Progenitor cell of endocrine pancreas (in vitro differentiated cells): ENCODE measurements at regions not wholly inside any gene's neighbourhood (a gene's known extent, or its start where the extent isn't known, plus 50 kb on each side); places are given as distances from the start of the nearest gene placed in this dataset.
A peak's percentile ranks its signal among the peaks of the same experiment; 100 is the strongest.

Experiments
- DNase-seq: peaks from one replicate; pipeline ENCODE4 v3.0.0; 2021; ENCODE audit warnings: low spot score; ENCODE audit not compliant: unreplicated experiment
- H3K27ac Mint-ChIP-seq: 2 replicates; pipeline ENCODE4 v1.8.0; 2021; ENCODE audit warnings: mild to moderate bottlenecking, moderate library complexity, mixed read lengths
- H3K27me3 Mint-ChIP-seq: 2 replicates; pipeline ENCODE4 v1.8.0; 2021; ENCODE audit warnings: mixed read lengths
- H3K36me3 Mint-ChIP-seq: 2 replicates; pipeline ENCODE4 v1.8.0; 2022; ENCODE audit warnings: mixed read lengths; ENCODE audit not compliant: insufficient read depth
- H3K4me1 Mint-ChIP-seq: 2 replicates; pipeline ENCODE4 v1.8.0; 2021; ENCODE audit warnings: low read depth, mixed read lengths
- H3K4me3 Mint-ChIP-seq: 2 replicates; pipeline ENCODE4 v1.8.0; 2021; ENCODE audit warnings: low read depth, mild to moderate bottlenecking, moderate library complexity, mixed read lengths
- H3K9me3 Mint-ChIP-seq: 2 replicates; pipeline ENCODE4 v1.8.0; 2021; ENCODE audit warnings: low read depth, mixed read lengths
- TF ChIP-seq, protein P1 (sequence below): fragments of 200-600 bp; sonication (generic); IDR thresholded peaks from one replicate; pipeline ENCODE4 v1.5.0; 2021; ENCODE audit warnings: antibody characterized with exemption, mild to moderate bottlenecking; ENCODE audit not compliant: unreplicated experiment

DNA sequence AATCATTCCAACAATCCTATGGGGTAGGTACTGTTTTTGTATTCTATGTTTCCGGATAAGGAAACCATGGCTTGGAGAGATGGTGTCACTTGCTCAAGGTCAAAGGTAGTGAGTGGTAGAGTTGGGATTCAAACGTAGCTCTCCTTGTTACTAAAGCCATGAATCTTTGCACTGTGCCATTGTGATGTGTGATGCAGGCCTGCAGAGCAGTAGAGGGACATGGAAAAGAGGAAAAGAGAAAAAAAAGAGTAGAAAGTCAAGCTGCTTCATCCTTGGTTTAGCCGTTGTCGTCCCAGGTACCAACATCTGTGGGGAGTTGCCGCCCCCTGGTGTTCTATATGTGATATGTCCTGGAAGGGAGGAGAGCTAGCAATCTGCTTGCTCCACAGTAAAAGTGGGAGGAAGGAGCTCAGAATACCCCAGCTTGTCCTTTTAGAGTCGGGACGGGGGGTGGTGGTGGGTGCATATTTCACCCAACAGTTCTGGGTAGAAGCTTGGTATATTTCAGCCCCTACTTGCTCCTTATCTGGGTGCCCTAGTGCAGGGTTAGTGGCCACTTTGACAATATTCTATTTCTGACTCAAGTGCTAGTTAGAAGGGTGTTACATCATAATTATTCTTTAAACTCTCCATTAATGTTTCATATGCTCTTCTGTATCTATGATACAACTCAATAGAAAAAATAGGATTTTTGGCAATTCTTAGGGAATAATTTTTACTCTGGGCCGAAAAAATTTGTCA, 98.4 kb downstream of the EBNA1BP2 start:
- Mint-ChIP-seq H3K27ac (no peak overlapping the region), H3K9me3 (no peaks in the 10 kb centered on the region), H3K4me3 (no peak overlapping the region), H3K27me3 (peaks cover 4% of the 10 kb centered on the region), H3K36me3 (no peaks in the 10 kb centered on the region), H3K4me1 (peaks cover 6% of the 10 kb centered on the region)
- peak; percentile 59 for DNase-seq
- TF ChIP-seq, protein P1, sequence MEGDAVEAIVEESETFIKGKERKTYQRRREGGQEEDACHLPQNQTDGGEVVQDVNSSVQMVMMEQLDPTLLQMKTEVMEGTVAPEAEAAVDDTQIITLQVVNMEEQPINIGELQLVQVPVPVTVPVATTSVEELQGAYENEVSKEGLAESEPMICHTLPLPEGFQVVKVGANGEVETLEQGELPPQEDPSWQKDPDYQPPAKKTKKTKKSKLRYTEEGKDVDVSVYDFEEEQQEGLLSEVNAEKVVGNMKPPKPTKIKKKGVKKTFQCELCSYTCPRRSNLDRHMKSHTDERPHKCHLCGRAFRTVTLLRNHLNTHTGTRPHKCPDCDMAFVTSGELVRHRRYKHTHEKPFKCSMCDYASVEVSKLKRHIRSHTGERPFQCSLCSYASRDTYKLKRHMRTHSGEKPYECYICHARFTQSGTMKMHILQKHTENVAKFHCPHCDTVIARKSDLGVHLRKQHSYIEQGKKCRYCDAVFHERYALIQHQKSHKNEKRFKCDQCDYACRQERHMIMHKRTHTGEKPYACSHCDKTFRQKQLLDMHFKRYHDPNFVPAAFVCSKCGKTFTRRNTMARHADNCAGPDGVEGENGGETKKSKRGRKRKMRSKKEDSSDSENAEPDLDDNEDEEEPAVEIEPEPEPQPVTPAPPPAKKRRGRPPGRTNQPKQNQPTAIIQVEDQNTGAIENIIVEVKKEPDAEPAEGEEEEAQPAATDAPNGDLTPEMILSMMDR = peak; percentile 85

DNA sequence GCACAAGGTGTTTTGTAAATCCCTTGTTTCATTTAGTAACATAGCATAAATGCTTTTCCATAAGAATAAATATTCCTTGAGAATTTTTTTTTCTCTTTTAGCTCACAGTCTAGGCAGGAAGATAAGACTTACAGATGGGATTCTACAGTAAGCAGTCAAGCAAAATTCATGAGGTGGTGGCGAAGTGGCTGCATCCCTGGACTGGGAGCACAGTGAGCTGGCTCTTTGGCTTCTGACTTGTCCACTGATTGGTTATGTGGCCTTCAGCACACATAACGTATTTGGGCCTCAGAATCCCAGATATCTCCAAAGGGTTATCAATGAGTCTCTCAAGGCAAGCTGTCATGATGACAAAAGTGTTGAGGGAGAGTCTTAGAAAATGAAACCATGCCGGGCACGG, 99.8 kb downstream of the EBNA1BP2 start:
- peaks cover 9% of the 10 kb centered on the region for H3K4me1 Mint-ChIP-seq
- H3K27ac Mint-ChIP-seq = no peak overlapping the region
- peaks cover 11% of the 10 kb centered on the region for H3K27me3 Mint-ChIP-seq
- TF ChIP-seq, protein P1 = no peak
- H3K9me3 Mint-ChIP-seq = no peaks in the 10 kb centered on the region
- DNase-seq = no peak
- H3K4me3 Mint-ChIP-seq = no peak overlapping the region
- H3K36me3 Mint-ChIP-seq = no peaks in the 10 kb centered on the region

DNA sequence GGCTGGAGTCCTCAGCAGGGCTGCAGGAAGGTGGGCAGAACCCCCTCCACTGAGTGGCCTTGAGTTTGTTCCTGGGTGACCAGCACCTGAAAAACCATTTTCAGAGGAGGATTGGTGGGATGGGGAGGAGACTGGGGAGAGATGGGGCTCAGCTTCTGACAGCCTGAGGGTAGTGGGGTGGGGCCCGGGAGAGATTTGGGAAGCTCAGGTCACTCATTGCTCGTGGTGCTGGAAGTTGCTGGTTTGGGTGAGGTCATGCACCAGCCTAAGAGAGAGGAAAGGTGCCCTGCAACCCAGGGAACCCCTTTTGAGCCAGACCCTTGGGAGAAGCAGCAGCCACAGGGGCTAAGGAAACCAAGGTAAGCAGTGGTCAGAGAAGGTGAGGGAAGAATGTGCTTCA, 100.8 kb downstream of the EBNA1BP2 start:
- Mint-ChIP-seq H3K36me3 (no peaks in the 10 kb centered on the region), H3K27me3 (peaks cover 19% of the 10 kb centered on the region), H3K4me3 (no peak overlapping the region), H3K9me3 (no peaks in the 10 kb centered on the region), H3K4me1 (peaks cover 9% of the 10 kb centered on the region), H3K27ac (no peak overlapping the region)
- DNase-seq = no peak
- TF ChIP-seq, protein P1 = no peak

DNA sequence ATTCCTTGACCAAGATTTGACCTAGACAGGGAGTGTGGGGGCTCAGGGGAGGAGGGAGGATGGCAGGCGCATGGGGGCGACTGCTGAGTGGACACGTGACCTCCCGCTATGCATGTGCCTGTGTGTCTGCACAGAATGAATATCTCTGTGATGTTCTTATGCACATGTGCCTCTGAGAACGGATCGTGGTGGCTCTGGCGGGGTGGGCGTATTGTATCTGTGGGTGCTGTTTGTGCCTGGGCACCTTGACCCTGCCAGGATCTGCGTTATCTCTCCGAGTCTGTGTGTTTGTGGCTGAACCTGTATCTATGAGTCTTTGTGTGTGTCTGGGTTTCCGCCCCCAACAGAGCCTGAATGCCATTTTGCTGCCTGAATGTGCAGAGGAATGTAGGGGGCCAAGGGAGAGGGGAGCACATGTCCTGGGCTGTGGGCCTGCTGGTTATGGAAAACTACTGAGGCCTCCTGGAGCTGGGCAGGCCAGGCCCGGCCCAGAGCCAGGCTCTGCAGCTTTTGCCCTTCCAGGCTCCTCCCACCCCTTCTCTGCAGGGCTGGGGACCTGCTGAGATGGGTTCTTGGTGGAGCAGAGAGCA, 102.5 kb downstream of the EBNA1BP2 start:
- H3K27ac Mint-ChIP-seq = no peak overlapping the region
- TF ChIP-seq, protein P1 = no peak
- peaks cover 9% of the 10 kb centered on the region for H3K4me1 Mint-ChIP-seq
- H3K4me3 Mint-ChIP-seq = no peak overlapping the region
- H3K36me3 Mint-ChIP-seq = no peaks in the 10 kb centered on the region
- DNase-seq = no peak
- H3K9me3 Mint-ChIP-seq = no peaks in the 10 kb centered on the region
- H3K27me3 Mint-ChIP-seq = peaks cover 24% of the 10 kb centered on the region

DNA sequence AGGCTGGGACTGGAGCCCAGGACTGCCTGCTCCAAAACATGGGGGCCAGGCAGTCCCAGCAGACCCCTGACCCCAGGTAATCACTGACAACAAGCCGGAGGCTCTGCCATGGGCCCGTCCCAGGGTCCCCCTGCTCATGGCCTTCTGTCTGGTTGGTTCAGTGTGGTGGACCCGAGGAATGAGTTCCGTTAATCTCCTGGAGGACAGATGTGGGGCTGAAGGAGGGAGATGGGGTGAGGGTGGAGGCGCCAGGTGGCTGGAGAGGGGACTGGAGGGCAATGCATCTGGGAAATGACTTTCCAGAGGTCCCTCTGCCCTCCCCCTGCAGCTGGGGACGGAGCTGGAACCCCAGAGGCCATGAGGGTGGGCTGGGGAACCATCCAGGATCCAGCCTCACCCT, 103.2 kb downstream of the EBNA1BP2 start:
- H3K9me3 Mint-ChIP-seq = no peaks in the 10 kb centered on the region
- H3K4me3 Mint-ChIP-seq = no peak overlapping the region
- H3K27ac Mint-ChIP-seq = no peak overlapping the region
- peaks cover 27% of the 10 kb centered on the region for H3K27me3 Mint-ChIP-seq
- H3K36me3 Mint-ChIP-seq = no peaks in the 10 kb centered on the region
- DNase-seq = no peak
- TF ChIP-seq, protein P1 = no peak
- H3K4me1 Mint-ChIP-seq = peaks cover 9% of the 10 kb centered on the region
